ENCODE measurements at regions not wholly inside any gene's neighbourhood (a gene's known extent, or its start where the extent isn't known, plus 50 kb on each side); places are given as distances from the start of the nearest gene placed in this dataset.

DNA sequence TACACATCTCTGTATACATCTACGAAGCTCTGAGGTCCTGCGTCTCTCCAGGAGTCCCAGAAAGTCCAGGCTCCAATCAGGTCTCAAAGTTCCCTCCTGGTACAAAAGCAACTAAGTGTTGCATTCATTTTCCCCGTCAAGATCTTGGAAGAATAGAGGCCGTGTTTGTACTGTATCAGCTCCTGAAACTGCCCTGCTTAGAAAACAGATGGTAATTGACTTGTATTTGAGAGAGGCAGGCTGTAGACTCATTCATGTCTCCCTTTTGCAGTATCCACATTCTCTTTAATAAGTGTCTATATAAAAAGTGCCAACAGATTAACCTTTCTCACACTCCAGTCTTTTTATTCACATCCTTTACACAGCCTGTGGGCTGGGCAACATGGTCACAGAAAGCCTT lies 91.7 kb downstream of the HPGD start:
- Histone ChIP-seq H3K27me3 (no peaks in the 10 kb centered on the region), H3K27ac (no peak overlapping the region), H3K4me1 (no peaks in the 10 kb centered on the region), H3K4me3 (no peak overlapping the region), H3K9me3 (no peaks in the 10 kb centered on the region), H3K36me3 (no peaks in the 10 kb centered on the region)
- 68 to 83% methylated on average over 4 of the region's 4 CpGs for WGBS, 2 donors (ENCODE audit: low coverage in 1 of 2)
- ATAC-seq, result no peak
- TF ChIP-seq EP300 (IDR thresholded peaks at IDR 0.05), result no peak
- no peak for TF ChIP-seq POLR2AphosphoS5 (IDR thresholded peaks at IDR 0.05)
- TF ChIP-seq POLR2A (IDR thresholded peaks at IDR 0.05), result no peak

DNA sequence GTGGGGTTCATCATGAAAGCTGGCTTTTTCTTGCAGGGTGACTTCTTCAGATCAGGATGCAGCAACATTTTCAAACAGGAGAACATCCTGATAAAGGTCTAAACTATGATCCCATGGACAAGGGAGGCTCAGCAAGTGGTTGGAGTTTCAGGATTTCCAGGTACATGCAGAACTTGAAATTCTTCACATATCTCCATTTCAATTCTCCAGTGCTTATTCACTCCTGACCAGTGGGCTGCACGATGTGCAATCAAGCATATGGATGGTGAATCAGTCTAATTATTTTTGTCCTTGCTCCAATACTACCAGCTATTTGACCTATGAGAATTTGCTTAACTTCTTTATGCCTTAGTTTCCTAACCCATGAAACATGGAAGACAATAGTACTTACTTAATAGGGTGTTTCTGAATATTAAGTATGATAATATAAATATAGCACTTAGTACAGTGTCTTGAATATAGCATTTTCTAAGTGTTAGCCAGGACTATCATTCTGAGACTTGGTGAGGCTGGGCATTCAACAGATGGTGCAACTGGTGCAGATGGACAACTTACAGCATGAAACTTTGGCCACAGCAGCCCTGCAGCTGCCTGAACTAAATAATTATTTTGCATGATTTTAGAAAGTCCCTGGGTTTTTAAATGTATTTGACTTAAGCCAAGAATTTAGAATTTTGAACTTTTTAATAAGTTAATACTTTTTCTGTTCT lies 92.4 kb downstream of the HPGD start:
- Histone ChIP-seq H3K27me3 (no peaks in the 10 kb centered on the region), H3K36me3 (no peaks in the 10 kb centered on the region), H3K27ac (no peak overlapping the region), H3K4me1 (no peaks in the 10 kb centered on the region), H3K9me3 (no peaks in the 10 kb centered on the region), H3K4me3 (no peak overlapping the region)
- no peak for ATAC-seq
- WGBS, 2 donors (ENCODE audit: low coverage in 1 of 2), result 83% methylated on average over 1 of the region's 1 CpG
- TF ChIP-seq POLR2AphosphoS5 (IDR thresholded peaks at IDR 0.05) (no peak), EP300 (IDR thresholded peaks at IDR 0.05) (no peak), POLR2A (IDR thresholded peaks at IDR 0.05) (no peak)
- TF ChIP-seq, protein P1, sequence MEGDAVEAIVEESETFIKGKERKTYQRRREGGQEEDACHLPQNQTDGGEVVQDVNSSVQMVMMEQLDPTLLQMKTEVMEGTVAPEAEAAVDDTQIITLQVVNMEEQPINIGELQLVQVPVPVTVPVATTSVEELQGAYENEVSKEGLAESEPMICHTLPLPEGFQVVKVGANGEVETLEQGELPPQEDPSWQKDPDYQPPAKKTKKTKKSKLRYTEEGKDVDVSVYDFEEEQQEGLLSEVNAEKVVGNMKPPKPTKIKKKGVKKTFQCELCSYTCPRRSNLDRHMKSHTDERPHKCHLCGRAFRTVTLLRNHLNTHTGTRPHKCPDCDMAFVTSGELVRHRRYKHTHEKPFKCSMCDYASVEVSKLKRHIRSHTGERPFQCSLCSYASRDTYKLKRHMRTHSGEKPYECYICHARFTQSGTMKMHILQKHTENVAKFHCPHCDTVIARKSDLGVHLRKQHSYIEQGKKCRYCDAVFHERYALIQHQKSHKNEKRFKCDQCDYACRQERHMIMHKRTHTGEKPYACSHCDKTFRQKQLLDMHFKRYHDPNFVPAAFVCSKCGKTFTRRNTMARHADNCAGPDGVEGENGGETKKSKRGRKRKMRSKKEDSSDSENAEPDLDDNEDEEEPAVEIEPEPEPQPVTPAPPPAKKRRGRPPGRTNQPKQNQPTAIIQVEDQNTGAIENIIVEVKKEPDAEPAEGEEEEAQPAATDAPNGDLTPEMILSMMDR (IDR thresholded peaks at IDR 0.05), result no peak

DNA sequence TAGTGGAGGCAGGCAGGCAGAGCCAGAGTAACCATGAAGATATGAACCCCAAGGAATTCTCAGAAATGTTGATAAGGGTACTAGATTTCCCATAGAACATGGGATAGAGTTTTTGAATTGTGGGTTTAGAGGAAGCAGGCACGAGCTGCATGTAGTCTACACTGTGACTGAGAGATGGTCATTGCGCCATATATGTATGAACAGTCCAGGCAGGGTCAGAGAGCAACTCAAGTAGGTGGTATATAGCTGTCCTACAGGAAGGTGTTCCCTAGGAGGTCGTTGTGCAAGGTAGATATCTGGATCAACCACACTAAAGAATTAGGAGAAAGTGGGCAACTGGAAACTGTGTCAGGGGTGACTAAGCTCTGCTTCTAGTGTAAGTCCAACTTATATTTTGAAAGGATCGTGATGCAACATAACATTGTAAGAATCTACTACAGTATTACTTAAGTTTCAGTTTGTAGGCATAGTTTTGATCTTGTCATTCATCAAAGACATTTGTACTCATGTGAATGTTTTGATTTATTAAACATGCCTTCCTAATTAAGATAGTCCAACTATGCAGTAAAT lies 94.6 kb downstream of the HPGD start:
- TF ChIP-seq, protein P1 (IDR thresholded peaks at IDR 0.05), result no peak
- TF ChIP-seq POLR2AphosphoS5 (IDR thresholded peaks at IDR 0.05) (no peak), POLR2A (IDR thresholded peaks at IDR 0.05) (no peak), EP300 (IDR thresholded peaks at IDR 0.05) (no peak)
- 87 to 88% methylated on average over 4 of the region's 4 CpGs for WGBS, 2 donors (ENCODE audit: low coverage in 1 of 2)
- no peak for ATAC-seq
- Histone ChIP-seq H3K36me3 (no peaks in the 10 kb centered on the region), H3K27me3 (no peaks in the 10 kb centered on the region), H3K4me1 (peaks cover 0 to 14% (median 5%) of the 10 kb centered on the region in 3 donors), H3K9me3 (no peaks in the 10 kb centered on the region), H3K27ac (no peak overlapping the region), H3K4me3 (no peak overlapping the region)

DNA sequence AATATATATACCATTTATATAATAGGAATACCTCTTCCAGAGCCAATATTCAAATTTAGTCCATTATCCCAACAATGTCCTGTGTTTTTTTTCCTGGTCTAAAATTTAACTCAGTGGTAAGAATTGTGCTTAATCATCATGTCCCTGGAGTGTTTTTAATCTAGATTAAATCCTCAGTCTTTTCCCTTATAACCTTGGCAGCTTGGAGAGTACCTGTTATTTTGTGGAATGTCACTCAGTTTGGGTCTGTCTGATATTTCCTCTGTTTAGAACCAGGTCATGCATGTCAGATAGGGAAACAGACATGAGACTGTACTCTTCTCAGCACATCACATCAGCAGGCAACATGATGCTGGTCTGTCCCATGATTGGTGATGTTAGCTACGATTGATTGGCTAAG lies 96.6 kb downstream of the HPGD start:
- no peak for ATAC-seq
- Histone ChIP-seq H3K4me1 (peaks cover 0 to 14% (median 5%) of the 10 kb centered on the region in 3 donors), H3K27ac (no peak overlapping the region), H3K27me3 (no peaks in the 10 kb centered on the region), H3K4me3 (no peak overlapping the region), H3K36me3 (no peaks in the 10 kb centered on the region), H3K9me3 (no peaks in the 10 kb centered on the region)
- 91 to 100% methylated on average over 1 of the region's 1 CpG for WGBS, 2 donors (ENCODE audit: low coverage in 1 of 2)
- TF ChIP-seq POLR2A (IDR thresholded peaks at IDR 0.05), result no peak
- no peak for TF ChIP-seq POLR2AphosphoS5 (IDR thresholded peaks at IDR 0.05)
- TF ChIP-seq, protein P1 (IDR thresholded peaks at IDR 0.05), result no peak
- TF ChIP-seq EP300 (IDR thresholded peaks at IDR 0.05), result no peak

DNA sequence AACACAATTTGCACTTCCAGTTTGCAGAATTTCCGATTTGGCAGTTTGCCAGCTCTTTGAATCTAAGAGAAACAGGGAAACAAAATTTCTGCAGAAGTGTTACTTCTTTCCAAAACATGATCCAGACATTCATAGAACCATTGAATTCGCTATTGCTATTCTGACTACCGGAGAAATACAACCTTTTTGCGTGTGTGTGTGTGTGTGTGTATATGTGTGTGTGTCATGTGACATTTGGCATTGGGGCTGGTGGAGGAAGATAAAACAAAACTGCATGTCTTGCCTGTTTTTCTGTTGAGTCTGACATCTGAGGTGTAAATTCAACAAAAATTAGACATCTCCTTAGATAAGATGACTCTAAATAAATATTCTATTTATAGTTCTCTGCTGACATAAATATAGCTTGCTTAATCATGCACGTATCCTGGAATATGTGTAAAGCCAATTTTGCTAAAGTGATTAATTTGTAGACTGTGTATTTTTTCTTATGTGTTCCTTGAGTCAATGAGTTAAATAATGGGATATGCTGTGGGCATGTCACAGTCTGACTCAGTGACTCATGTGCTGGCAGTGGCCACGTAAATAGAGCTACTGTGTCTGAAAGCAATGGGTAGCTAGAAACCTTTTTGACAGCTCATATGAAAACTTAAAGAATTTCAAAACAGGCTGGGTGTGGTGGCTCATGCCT lies 98.9 kb downstream of the HPGD start:
- TF ChIP-seq, protein P1 (IDR thresholded peaks at IDR 0.05), result no peak
- TF ChIP-seq EP300 (IDR thresholded peaks at IDR 0.05) (no peak), POLR2AphosphoS5 (IDR thresholded peaks at IDR 0.05) (peak; percentile 63)
- H3K4me1 ChIP-seq, result peaks cover 0 to 14% (median 5%) of the 10 kb centered on the region in 3 donors
- H3K4me3 ChIP-seq, result no peak overlapping the region
- no peaks in the 10 kb centered on the region for H3K27me3 ChIP-seq
- H3K36me3 ChIP-seq, result no peaks in the 10 kb centered on the region
- no peak overlapping the region for H3K27ac ChIP-seq
- ATAC-seq, result no peak
- no peaks in the 10 kb centered on the region for H3K9me3 ChIP-seq
- WGBS, 2 donors (ENCODE audit: low coverage in 1 of 2), result 9 to 13% methylated on average over 4 to 6 of the region's 6 CpGs
